HepG2 (cell line): ENCODE measurements at regions not wholly inside any gene's neighbourhood (a gene's known extent, or its start where the extent isn't known, plus 50 kb on each side); places are given as distances from the start of the nearest gene placed in this dataset.

Experiments
- ATAC-seq: fragments of 200-7000 bp; cut with Tn5 transposase; 3 replicates; pipeline ENCODE4 v1.9.1; 2020; ENCODE audit warnings: mild to moderate bottlenecking, moderate library complexity
- BruUV-seq: library from RNA; stranded (reverse); fragments of 400-500 nt; replicated peaks from 2 replicates; lab custom pipeline; 2021; lab: Mats Ljungman, UMichigan
- CTCF ChIA-PET: fragments of 300-600 bp; formaldehyde crosslinking; extraction: SDS; loops from one replicate; lab custom pipeline; 2021; ENCODE audit warnings: low total read pairs, inconsistent platforms, low intra/inter-chr PET ratio; lab: Yijun Ruan, JAX
- POLR2A ChIA-PET: fragments of 350-600 bp; sonication (Branson Sonifier 250); formaldehyde crosslinking; loops from one replicate; lab custom pipeline; 2020; ENCODE audit warnings: antibody characterized with exemption, inconsistent platforms; lab: Yijun Ruan, JAX
- DNase-seq: peaks from one replicate; pipeline ENCODE4 v3.0.0-alpha.2; 2015; ENCODE audit warnings: low spot score
- FAIRE-seq: peaks from 3 replicates; lab custom pipeline; 2011; peaks lifted over from hg19 to GRCh38; lab: Jason Lieb, UNC
- H2AFZ ChIP-seq: one replicate; pipeline ENCODE4 v1.6.1; 2011; ENCODE audit warnings: low read length, inconsistent platforms
- H3K27ac ChIP-seq: fragments of 300-600 bp; 3 replicates; pipeline ENCODE4 v1.8.0; 2011; ENCODE audit warnings: mixed run types, mild to moderate bottlenecking, mixed read lengths, low read length, inconsistent platforms; ENCODE audit not compliant: insufficient read depth; ENCODE audit errors: extremely low read length
- H3K27me3 ChIP-seq, 2 experiments: fragments of 200-600 bp in 1 of 2; 2 replicates in 1 of 2; 3 replicates in 1 of 2; pipeline versions ENCODE4 v1.6.0 to v1.8.0; 2011; ENCODE audit warnings: low read length in 2 of 2, mild to moderate bottlenecking in 2 of 2, moderate library complexity in 2 of 2, inconsistent platforms in 1 of 2; ENCODE audit not compliant: insufficient read depth in 2 of 2, control insufficient read depth in 1 of 2
- H3K36me3 ChIP-seq, 2 experiments: fragments of 200-600 bp in 1 of 2; replicated peaks in 1 of 2; 2 replicates in 1 of 2; 3 replicates in 1 of 2; pipeline versions ENCODE4 v1.5.1 to v1.8.0; 2011; ENCODE audit warnings: low read length in 2 of 2, inconsistent platforms in 1 of 2; ENCODE audit not compliant: insufficient read depth in 2 of 2, control insufficient read depth in 1 of 2
- H3K4me1 ChIP-seq: 2 replicates; pipeline ENCODE4 v1.5.1; 2012; ENCODE audit warnings: low read length, inconsistent platforms; ENCODE audit not compliant: insufficient read depth
- H3K4me2 ChIP-seq: 2 replicates; pipeline ENCODE4 v1.6.0; 2011; ENCODE audit warnings: low read depth, low read length, inconsistent platforms
- H3K4me3 ChIP-seq, 3 experiments: fragments of 200-600 bp in 1 of 3; sonication (generic), shearing (Covaris generic) in 1 of 3; replicated peaks in 1 of 3; 2 replicates each; pipeline ENCODE4 v1.5.1; 2011 to 2016; ENCODE audit warnings: low read length in 3 of 3, inconsistent platforms in 2 of 3, low read depth in 2 of 3, mild to moderate bottlenecking in 2 of 3, control low read depth in 1 of 3, mixed read lengths in 1 of 3; ENCODE audit not compliant: insufficient read depth in 1 of 3
- H3K79me2 ChIP-seq: one replicate; pipeline ENCODE4 v1.6.1; 2011; ENCODE audit warnings: low read length, inconsistent platforms; ENCODE audit not compliant: insufficient read depth
- H3K9ac ChIP-seq: 2 replicates; pipeline ENCODE4 v1.6.0; 2011; ENCODE audit warnings: mild to moderate bottlenecking, low read depth, low read length, inconsistent platforms; ENCODE audit not compliant: insufficient read depth
- H3K9me3 ChIP-seq: 2 replicates; pipeline ENCODE4 v1.5.1; 2012; ENCODE audit warnings: mild to moderate bottlenecking, low read length
- H4K20me1 ChIP-seq: 2 replicates; pipeline ENCODE4 v1.6.0; 2011; ENCODE audit warnings: inconsistent platforms, mild to moderate bottlenecking, low read length, moderate library complexity; ENCODE audit not compliant: insufficient read depth
- ERF ChIP-seq: IDR thresholded peaks from 2 replicates; pipeline ENCODE4 v1.6.1; 2018; ENCODE audit warnings: missing biosample characterization, missing genetic modification reagents
- GLMP ChIP-seq: sonication (generic); formaldehyde crosslinking; IDR thresholded peaks from 2 replicates; pipeline ENCODE4 v1.9.0; 2021; ENCODE audit warnings: missing genetic modification reagents, mild to moderate bottlenecking, borderline replicate concordance
- IKZF4 ChIP-seq: sonication (generic); formaldehyde crosslinking; IDR thresholded peaks from 2 replicates; pipeline ENCODE4 v1.5.1; 2020; ENCODE audit warnings: borderline replicate concordance, mild to moderate bottlenecking, low read depth, missing genetic modification reagents; ENCODE audit errors: not compliant biosample characterization
- JUN ChIP-seq: sonication (generic); formaldehyde crosslinking; IDR thresholded peaks from 2 replicates; pipeline ENCODE4 v1.4.0; 2020; ENCODE audit warnings: mild to moderate bottlenecking, missing genetic modification reagents
- KDM6A ChIP-seq: IDR thresholded peaks from 2 replicates; pipeline ENCODE4 v1.6.1; 2016; ENCODE audit warnings: low read depth
- MAFF ChIP-seq: IDR thresholded peaks from 2 replicates; pipeline ENCODE4 v1.6.1; 2011; ENCODE audit warnings: low read depth, low read length, improper control_type of control experiment
- MEF2D ChIP-seq: sonication (generic); formaldehyde crosslinking; IDR thresholded peaks from 2 replicates; pipeline ENCODE4 v1.5.1; 2020; ENCODE audit warnings: mild to moderate bottlenecking, missing genetic modification reagents
- MEIS2 ChIP-seq: sonication (generic); formaldehyde crosslinking; IDR thresholded peaks from 2 replicates; pipeline ENCODE4 v1.9.0; 2021; ENCODE audit warnings: mild to moderate bottlenecking, missing genetic modification reagents
- MTF1 ChIP-seq: sonication (generic); formaldehyde crosslinking; IDR thresholded peaks from 2 replicates; pipeline ENCODE4 v1.5.0; 2020; ENCODE audit warnings: missing genetic modification reagents
- NFRKB ChIP-seq: fragments of 450-650 bp; IDR thresholded peaks from 2 replicates; pipeline ENCODE4 v1.6.1; 2017
- NFYB ChIP-seq: sonication (generic); formaldehyde crosslinking; IDR thresholded peaks from 2 replicates; pipeline ENCODE4 v1.4.0; 2020; ENCODE audit warnings: missing genetic modification reagents
- RFX1 ChIP-seq: fragments of 450-650 bp; IDR thresholded peaks from 2 replicates; pipeline ENCODE4 v1.6.1; 2017
- RFX3 ChIP-seq: IDR thresholded peaks from 2 replicates; pipeline ENCODE4 v1.6.1; 2016; ENCODE audit warnings: missing biosample characterization, missing genetic modification reagents
- RFXANK ChIP-seq: IDR thresholded peaks from 2 replicates; pipeline ENCODE4 v1.6.1; 2016
- SCMH1 ChIP-seq: sonication (generic); formaldehyde crosslinking; IDR thresholded peaks from 2 replicates; pipeline ENCODE4 v1.9.0; 2021; ENCODE audit warnings: missing genetic modification reagents, mild to moderate bottlenecking, borderline replicate concordance
- SMYD3 ChIP-seq: sonication (generic); formaldehyde crosslinking; IDR thresholded peaks from 2 replicates; pipeline ENCODE4 v1.8.1; 2023; ENCODE audit warnings: mild to moderate bottlenecking, missing genetic modification reagents
- SP140L ChIP-seq: sonication (generic); formaldehyde crosslinking; IDR thresholded peaks from 2 replicates; pipeline ENCODE4 v1.4.0; 2020; ENCODE audit warnings: missing genetic modification reagents, borderline replicate concordance
- SP5 ChIP-seq: IDR thresholded peaks from 2 replicates; pipeline ENCODE4 v1.6.1; 2016; ENCODE audit warnings: low read depth, borderline replicate concordance
- STAT5B ChIP-seq: sonication (generic); formaldehyde crosslinking; IDR thresholded peaks from 2 replicates; pipeline ENCODE4 v1.4.0; 2020; ENCODE audit warnings: missing genetic modification reagents
- TBX2 ChIP-seq: sonication (generic); formaldehyde crosslinking; IDR thresholded peaks from 2 replicates; pipeline ENCODE4 v1.5.0; 2020; ENCODE audit warnings: missing genetic modification reagents, mild to moderate bottlenecking, borderline replicate concordance
- ZNF296 ChIP-seq: sonication (generic); formaldehyde crosslinking; conservative IDR thresholded peaks from 2 replicates; pipeline ENCODE4 v1.5.0; 2020; ENCODE audit warnings: mild to moderate bottlenecking, missing genetic modification reagents
- ZNF414 ChIP-seq: sonication (generic); formaldehyde crosslinking; IDR thresholded peaks from 2 replicates; pipeline ENCODE4 v1.5.0; 2020; ENCODE audit warnings: missing genetic modification reagents
- ZNF747 ChIP-seq: sonication (generic); formaldehyde crosslinking; IDR thresholded peaks from 2 replicates; pipeline ENCODE4 v1.8.1; 2023; ENCODE audit warnings: missing genetic modification reagents, mild to moderate bottlenecking, borderline replicate concordance
- ZNF766 ChIP-seq: sonication (generic); formaldehyde crosslinking; IDR thresholded peaks from 2 replicates; pipeline ENCODE4 v1.5.0; 2020; ENCODE audit warnings: missing genetic modification reagents, borderline replicate concordance
- WGBS: methylation state at CpG from one replicate; pipeline ENCODE4 v1.1.6; 2017; ENCODE audit warnings: low lambda C conversion rate; 5-methylcytosine and 5-hydroxymethylcytosine counted together
- in situ Hi-C: cut with HindIII; loops from 2 replicates; pipeline ENCODE4 v1.10.0; 2017; ENCODE audit warnings: low pct_unique_long_range_greater_than_20kb; ENCODE audit not compliant: extremely low pct_ligation_motif_present
- intact Hi-C: fragments of 100-400 bp; cut with micrococcal nuclease; formaldehyde crosslinking; loops from one replicate; pipeline ENCODE4 v1.10.0; 2022; ENCODE audit not compliant: unreplicated experiment

GRCh38 chr15:93882141-93882540 lies 349.2 kb upstream of the MCTP2 start:
- POLR2A ChIA-PET: no interaction called here

GRCh38 chr15:93881310-93881709 lies 350.1 kb upstream of the MCTP2 start:
- BruUV-seq: no TSS peak
- no peak for ATAC-seq
- Histone ChIP-seq H2AFZ (no peak overlapping the region), H3K79me2 (no peaks in the 10 kb centered on the region), H3K36me3 (no peaks in the 10 kb centered on the region), H3K9me3 (no peaks in the 10 kb centered on the region), H4K20me1 (no peaks in the 10 kb centered on the region), H3K27ac (no peak overlapping the region), H3K4me3 (no peak overlapping the region), H3K27me3 (no peaks in the 10 kb centered on the region), H3K9ac (no peak overlapping the region), H3K4me2 (no peak overlapping the region), H3K4me1 (no peaks in the 10 kb centered on the region)
- CTCF ChIA-PET: no interaction called here
- intact Hi-C loops: no loop called here
- in situ Hi-C loops: no loop called here
- DNase-seq: no peak
- no peak for FAIRE-seq
- POLR2A ChIA-PET: no interaction called here
- TF ChIP-seq IKZF4 (CRISPR knock-in tag): no peak
- no peak for TF ChIP-seq JUN
- no peak for TF ChIP-seq SP140L (CRISPR knock-in tag)
- TF ChIP-seq RFX1: no peak
- no peak for TF ChIP-seq KDM6A (CRISPR knock-in tag)
- no peak for TF ChIP-seq RFX3
- no peak for TF ChIP-seq MTF1 (CRISPR knock-in tag)
- TF ChIP-seq SMYD3 (CRISPR knock-in tag): no peak
- no peak for TF ChIP-seq SCMH1
- no peak for TF ChIP-seq MAFF
- TF ChIP-seq MEIS2 (CRISPR knock-in tag): no peak
- TF ChIP-seq NFYB: no peak
- TF ChIP-seq MEF2D: no peak
- TF ChIP-seq GLMP (CRISPR knock-in tag): no peak
- TF ChIP-seq RFXANK: no peak

More at GRCh38 chr15:93882141-93882540, 349.2 kb upstream of the MCTP2 start:
- intact Hi-C loops (no loop called here), in situ Hi-C loops (no loop called here)
- Histone ChIP-seq H3K36me3 (no peaks in the 10 kb centered on the region), H4K20me1 (no peaks in the 10 kb centered on the region), H3K9me3 (no peaks in the 10 kb centered on the region), H3K79me2 (no peaks in the 10 kb centered on the region), H3K4me1 (no peaks in the 10 kb centered on the region), H3K9ac (no peak overlapping the region), H3K4me2 (no peak overlapping the region), H2AFZ (no peak overlapping the region), H3K27me3 (no peaks in the 10 kb centered on the region), H3K27ac (no peak overlapping the region), H3K4me3 (no peak overlapping the region)
- CTCF ChIA-PET: no interaction called here
- ATAC-seq (no peak), DNase-seq (no peak)
- no TSS peak for BruUV-seq
- 0% methylated on average over 1 of the region's 1 CpG for WGBS
- TF ChIP-seq STAT5B (CRISPR knock-in tag): no peak
- TF ChIP-seq ZNF414: no peak
- TF ChIP-seq ZNF747 (CRISPR knock-in tag): no peak
- no peak for TF ChIP-seq SP5
- TF ChIP-seq ZNF766 (CRISPR knock-in tag): no peak
- no peak for TF ChIP-seq NFRKB
- TF ChIP-seq ZNF296 (CRISPR knock-in tag): no peak
- no peak for TF ChIP-seq ERF (CRISPR knock-in tag)
- TF ChIP-seq TBX2 (CRISPR knock-in tag): no peak
- TF ChIP-seq, all 625 proteins: peak for 0
- no peak for FAIRE-seq
